ENCODE measurements at regions not wholly inside any gene's neighbourhood (a gene's known extent, or its start where the extent isn't known, plus 50 kb on each side); places are given as distances from the start of the nearest gene placed in this dataset.

DNA sequence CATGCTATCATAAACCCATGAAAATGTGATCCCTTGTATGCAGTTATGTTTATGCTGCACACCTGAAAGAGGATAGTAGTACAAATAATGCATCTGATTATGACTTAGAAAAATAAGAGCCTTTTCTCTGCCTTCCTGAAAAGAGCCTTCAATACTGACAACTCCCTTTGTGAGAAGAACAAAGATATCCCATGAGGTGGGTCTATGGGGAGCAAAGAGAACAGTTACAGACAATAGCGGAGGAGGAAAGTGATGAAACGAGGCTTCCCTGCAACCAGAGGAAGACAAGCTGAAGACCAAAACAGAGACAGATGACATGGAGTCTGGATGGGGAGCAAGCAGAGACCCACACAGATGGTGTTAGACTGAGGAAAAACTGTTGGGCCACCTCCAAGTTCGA lies 598.3 kb upstream of the PLXNA2 start:
- intact Hi-C loops (cut with DNase I), result no loop called here
- Histone ChIP-seq H3K36me3 (no peaks in the 10 kb centered on the region), H3K27me3 (no peaks in the 10 kb centered on the region), H3K4me1 (no peaks in the 10 kb centered on the region), H3K4me3 (no peak overlapping the region), H3K27ac (no peak overlapping the region), H3K9me3 (no peaks in the 10 kb centered on the region)
- TF ChIP-seq CTCF (IDR thresholded peaks at IDR 0.05) (no peak), POLR2A (IDR thresholded peaks at IDR 0.05) (no peak), POLR2AphosphoS5 (IDR thresholded peaks at IDR 0.05; ENCODE audit: insufficient read depth in 1 of 2, low read depth in 1 of 2) (no peak)
- no peak for DNase-seq (ENCODE audit: extremely low spot score in 2 of 2)

DNA sequence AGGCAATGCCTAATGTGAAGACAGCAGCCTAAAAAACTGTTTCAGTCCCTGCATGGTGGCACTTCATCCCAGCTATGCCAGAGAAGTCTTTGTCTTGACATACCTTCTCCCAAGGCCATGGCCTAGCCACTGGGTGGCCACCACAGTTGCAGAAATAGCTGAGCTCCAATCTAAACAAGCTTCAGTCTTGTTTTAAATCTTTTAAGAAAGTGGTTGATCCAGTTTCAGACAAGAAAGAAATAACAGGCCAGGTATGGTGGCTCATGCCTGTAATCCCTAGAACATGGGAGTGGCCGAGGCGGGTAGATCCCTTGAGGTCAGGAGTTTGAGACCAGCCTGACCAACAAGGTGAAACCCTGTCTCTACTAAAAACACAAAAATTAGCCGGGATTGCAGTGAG lies 600.0 kb upstream of the PLXNA2 start:
- no peaks in the 10 kb centered on the region for H3K27me3 ChIP-seq
- TF ChIP-seq POLR2A (IDR thresholded peaks at IDR 0.05) (no peak), POLR2AphosphoS5 (IDR thresholded peaks at IDR 0.05; ENCODE audit: insufficient read depth in 1 of 2, low read depth in 1 of 2) (no peak), CTCF (IDR thresholded peaks at IDR 0.05) (no peak)
- H3K4me3 ChIP-seq, result no peak overlapping the region
- intact Hi-C loops (cut with DNase I), result no loop called here
- DNase-seq (ENCODE audit: extremely low spot score in 2 of 2), result no peak
- H3K27ac ChIP-seq, result no peak overlapping the region
- H3K36me3 ChIP-seq, result no peaks in the 10 kb centered on the region
- H3K4me1 ChIP-seq, result no peaks in the 10 kb centered on the region
- no peaks in the 10 kb centered on the region for H3K9me3 ChIP-seq

DNA sequence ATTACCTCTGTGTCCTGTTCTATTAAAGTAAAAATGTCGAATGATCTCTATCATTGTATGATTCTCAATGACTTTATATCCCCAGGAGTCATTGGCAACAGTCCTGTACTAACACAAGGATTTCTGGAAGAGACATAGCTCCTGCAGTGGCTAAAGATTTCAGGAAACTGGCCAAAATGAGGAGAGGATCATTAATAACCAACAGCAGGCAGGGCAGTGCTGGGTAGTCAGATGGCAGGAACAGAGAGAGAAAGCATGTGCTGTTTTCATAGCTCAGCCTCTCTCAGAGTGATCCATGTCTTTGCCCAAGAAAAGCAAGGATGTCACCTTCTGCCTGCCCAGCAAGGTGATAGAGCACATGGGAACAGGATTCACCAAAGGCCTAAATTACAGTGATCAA lies 604.7 kb upstream of the PLXNA2 start:
- no peak for TF ChIP-seq POLR2A (IDR thresholded peaks at IDR 0.05)
- intact Hi-C loops (cut with DNase I), result no loop called here
- Histone ChIP-seq H3K9me3 (no peaks in the 10 kb centered on the region), H3K4me3 (no peak overlapping the region), H3K27ac (no peak overlapping the region), H3K27me3 (no peaks in the 10 kb centered on the region), H3K4me1 (no peaks in the 10 kb centered on the region), H3K36me3 (no peaks in the 10 kb centered on the region)
- DNase-seq (ENCODE audit: extremely low spot score in 2 of 2), result no peak

- H3K4me1 ChIP-seq, result no peaks in the 10 kb centered on the region
- DNase-seq (ENCODE audit: extremely low spot score in 2 of 2), result no peak
- no peaks in the 10 kb centered on the region for H3K27me3 ChIP-seq
- H3K4me3 ChIP-seq, result no peak overlapping the region
- no peaks in the 10 kb centered on the region for H3K36me3 ChIP-seq
- H3K27ac ChIP-seq, result no peak overlapping the region
- no peak for TF ChIP-seq POLR2AphosphoS5 (IDR thresholded peaks at IDR 0.05; ENCODE audit: insufficient read depth in 1 of 2, low read depth in 1 of 2)
- no peak for TF ChIP-seq CTCF (IDR thresholded peaks at IDR 0.05)
- TF ChIP-seq POLR2A (IDR thresholded peaks at IDR 0.05), result no peak
- intact Hi-C loops (cut with DNase I), result no loop called here
- H3K9me3 ChIP-seq, result no peaks in the 10 kb centered on the region
Measured at GRCh38 chr1:208850442-208850841, 606.3 kb upstream of the PLXNA2 start.

DNA sequence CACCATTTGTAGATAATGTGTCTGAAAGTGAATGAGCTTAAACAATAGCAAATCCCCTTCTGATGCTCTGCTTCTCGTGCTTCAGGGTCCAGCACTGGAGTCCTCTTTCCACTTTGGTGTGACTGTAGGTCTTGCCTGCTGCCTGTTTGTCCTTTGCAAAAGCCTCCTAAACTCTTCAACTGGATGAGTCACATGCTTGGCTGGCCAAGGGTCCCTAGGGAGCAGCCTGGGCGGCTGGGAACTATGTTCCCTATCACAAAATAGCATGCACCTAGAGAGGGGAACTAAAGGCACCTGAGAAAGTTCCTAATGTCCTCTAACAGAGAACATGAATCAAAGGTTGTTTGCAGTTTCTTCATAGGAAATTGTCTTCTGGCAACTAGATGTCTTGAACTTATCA lies 607.2 kb upstream of the PLXNA2 start:
- H3K4me3 ChIP-seq, result no peak overlapping the region
- no peaks in the 10 kb centered on the region for H3K9me3 ChIP-seq
- H3K4me1 ChIP-seq, result no peaks in the 10 kb centered on the region
- no peaks in the 10 kb centered on the region for H3K27me3 ChIP-seq
- no peaks in the 10 kb centered on the region for H3K36me3 ChIP-seq
- TF ChIP-seq CTCF (IDR thresholded peaks at IDR 0.05), result no peak
- no peak for TF ChIP-seq POLR2A (IDR thresholded peaks at IDR 0.05)
- TF ChIP-seq POLR2AphosphoS5 (IDR thresholded peaks at IDR 0.05; ENCODE audit: insufficient read depth in 1 of 2, low read depth in 1 of 2), result no peak
- intact Hi-C loops (cut with DNase I), result no loop called here
- DNase-seq (ENCODE audit: extremely low spot score in 2 of 2), result no peak
- no peak overlapping the region for H3K27ac ChIP-seq

DNA sequence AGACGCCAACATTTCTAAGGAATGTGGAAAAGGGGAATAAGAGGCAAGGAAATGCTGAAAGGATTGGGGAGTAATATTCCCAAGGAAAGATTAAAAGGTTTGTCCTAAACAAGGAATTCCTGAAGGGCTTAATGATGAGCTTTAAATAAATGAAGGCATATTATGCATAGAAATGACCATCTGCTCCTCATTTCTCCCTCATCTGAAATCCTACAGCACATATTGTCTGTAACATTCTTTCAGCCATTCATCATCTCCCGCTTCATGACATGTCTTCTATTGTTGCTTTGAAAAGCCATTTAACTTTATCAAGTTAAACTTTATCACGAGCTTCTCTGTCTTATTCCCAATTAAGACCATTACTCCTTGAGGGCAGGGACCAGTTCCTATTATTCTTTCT lies 608.7 kb upstream of the PLXNA2 start:
- H3K27ac ChIP-seq, result no peak overlapping the region
- no peak for TF ChIP-seq POLR2A (IDR thresholded peaks at IDR 0.05)
- DNase-seq (ENCODE audit: extremely low spot score in 2 of 2), result no peak
- H3K4me3 ChIP-seq, result no peak overlapping the region
- no peaks in the 10 kb centered on the region for H3K27me3 ChIP-seq
- H3K36me3 ChIP-seq, result no peaks in the 10 kb centered on the region
- H3K4me1 ChIP-seq, result no peaks in the 10 kb centered on the region
- H3K9me3 ChIP-seq, result no peaks in the 10 kb centered on the region
- intact Hi-C loops (cut with DNase I), result no loop called here
